MCF 10A (cell line): ENCODE measurements at regions not wholly inside any gene's neighbourhood (a gene's known extent, or its start where the extent isn't known, plus 50 kb on each side); places are given as distances from the start of the nearest gene placed in this dataset.

Experiments
- BruUV-seq: library from RNA; stranded (reverse); fragments of 400-500 nt; replicated peaks from 2 replicates; lab custom pipeline; 2021; lab: Mats Ljungman, UMichigan
- CTCF ChIA-PET: fragments of 300-600 bp; sonication (Branson Sonifier 250); formaldehyde crosslinking; extraction: SDS; loops from one replicate; lab custom pipeline; 2021; ENCODE audit warnings: antibody characterized with exemption, inconsistent platforms; lab: Yijun Ruan, JAX
- POLR2A ChIA-PET: fragments of 300-600, 350-650 bp; sonication (Branson Sonifier 250); formaldehyde crosslinking; extraction: SDS; loops from one replicate; lab custom pipeline; 2020; ENCODE audit warnings: antibody characterized with exemption, inconsistent platforms; lab: Yijun Ruan, JAX
- DNase-seq: peaks from one replicate; pipeline ENCODE4 v3.0.0-alpha.2; 2018; ENCODE audit not compliant: unreplicated experiment
- H3K27ac Mint-ChIP-seq: one replicate; pipeline ENCODE4 v1.8.0; 2022; ENCODE audit warnings: mild to moderate bottlenecking, low read depth, mixed read lengths; ENCODE audit not compliant: unreplicated experiment
- H3K27me3 Mint-ChIP-seq: one replicate; pipeline ENCODE4 v1.8.0; 2022; ENCODE audit warnings: mixed read lengths; ENCODE audit not compliant: insufficient read depth, unreplicated experiment
- H3K36me3 Mint-ChIP-seq: one replicate; pipeline ENCODE4 v1.8.0; 2022; ENCODE audit warnings: mild to moderate bottlenecking, moderate library complexity, mixed read lengths; ENCODE audit not compliant: insufficient read depth, unreplicated experiment
- H3K4me1 Mint-ChIP-seq: one replicate; pipeline ENCODE4 v1.8.0; 2022; ENCODE audit warnings: mixed read lengths; ENCODE audit not compliant: insufficient read depth, unreplicated experiment
- H3K4me3 Mint-ChIP-seq: one replicate; pipeline ENCODE4 v1.8.0; 2022; ENCODE audit warnings: mild to moderate bottlenecking, moderate library complexity, mixed read lengths; ENCODE audit not compliant: unreplicated experiment
- H3K9me3 Mint-ChIP-seq: one replicate; pipeline ENCODE4 v1.8.0; 2022; ENCODE audit warnings: mixed read lengths; ENCODE audit not compliant: unreplicated experiment
- CTCF ChIP-seq: fragments of 200-600 bp; IDR thresholded peaks from one replicate; pipeline ENCODE4 v1.8.0; 2022; ENCODE audit warnings: antibody characterized with exemption, mild to moderate bottlenecking; ENCODE audit not compliant: unreplicated experiment
- intact Hi-C: fragments of 100-400 bp; cut with micrococcal nuclease; formaldehyde crosslinking; loops from 2 replicates; pipeline ENCODE4 v1.14.1; 2022

- no TSS peak for BruUV-seq
- H3K4me3 Mint-ChIP-seq = no peak overlapping the region
- H3K9me3 Mint-ChIP-seq = no peaks in the 10 kb centered on the region
- no peak for TF ChIP-seq CTCF
- ChIA-PET POLR2A (interaction anchor here (0.6 to 0.7 kb wide), 2 partner anchors 59 to 89 kb away, joined by 3 read pairs; no protein-coding TSS in a partner anchor), CTCF (interaction anchor here (0.5 to 0.6 kb wide), 2 partner anchors 110 to 306 kb away, joined by 3 to 4 read pairs; no protein-coding TSS in a partner anchor)
- H3K4me1 Mint-ChIP-seq = peaks cover 9% of the 10 kb centered on the region
- intact Hi-C loops = no loop called here
- no peak overlapping the region for H3K27ac Mint-ChIP-seq
- H3K27me3 Mint-ChIP-seq = no peaks in the 10 kb centered on the region
- DNase-seq = no peak
- no peaks in the 10 kb centered on the region for H3K36me3 Mint-ChIP-seq
Measured at GRCh38 chr13:22218797-22219196, 547.9 kb downstream of the FGF9 start.

- POLR2A ChIA-PET = no interaction called here
- Mint-ChIP-seq H3K36me3 (no peaks in the 10 kb centered on the region), H3K27me3 (no peaks in the 10 kb centered on the region), H3K4me1 (peaks cover 9% of the 10 kb centered on the region), H3K27ac (no peak overlapping the region), H3K4me3 (no peak overlapping the region), H3K9me3 (no peaks in the 10 kb centered on the region)
- DNase-seq = no peak
- no peak for TF ChIP-seq CTCF
- CTCF ChIA-PET = no interaction called here
- intact Hi-C loops = no loop called here
- BruUV-seq = no TSS peak
Measured at GRCh38 chr13:22219709-22220108, 548.8 kb downstream of the FGF9 start.

GRCh38 chr13:22220151-22221135 is 549.6 kb downstream of the FGF9 start:
- no TSS peak for BruUV-seq
- Mint-ChIP-seq H3K27ac (no peak overlapping the region), H3K9me3 (no peaks in the 10 kb centered on the region), H3K4me1 (peaks cover 9% of the 10 kb centered on the region), H3K27me3 (no peaks in the 10 kb centered on the region), H3K36me3 (no peaks in the 10 kb centered on the region), H3K4me3 (no peak overlapping the region)
- CTCF ChIA-PET = interaction anchor here (0.5 kb wide), 1 partner anchor 421 kb away, joined by 4 read pairs; no protein-coding TSS in a partner anchor
- DNase-seq = no peak
- intact Hi-C loops = no loop called here
- TF ChIP-seq CTCF = no peak
- POLR2A ChIA-PET = no interaction called here

GRCh38 chr13:22223411-22223810 is 552.5 kb downstream of the FGF9 start:
- CTCF ChIA-PET = interaction anchor here (0.7 kb wide), 1 partner anchor 29 kb away, joined by 3 read pairs; no protein-coding TSS in a partner anchor
- intact Hi-C loops = no loop called here
- H3K27ac Mint-ChIP-seq = no peak overlapping the region

More at GRCh38 chr13:22223411-22223810, 552.5 kb downstream of the FGF9 start:
- peaks cover 8% of the 10 kb centered on the region for H3K4me1 Mint-ChIP-seq
- no peak for DNase-seq
- no TSS peak for BruUV-seq
- POLR2A ChIA-PET = no interaction called here
- H3K4me3 Mint-ChIP-seq = no peak overlapping the region
- TF ChIP-seq CTCF = no peak
- no peaks in the 10 kb centered on the region for H3K27me3 Mint-ChIP-seq
- H3K9me3 Mint-ChIP-seq = no peaks in the 10 kb centered on the region
- H3K36me3 Mint-ChIP-seq = no peaks in the 10 kb centered on the region
